ENCODE measurements at regions not wholly inside any gene's neighbourhood (a gene's known extent, or its start where the extent isn't known, plus 50 kb on each side); places are given as distances from the start of the nearest gene placed in this dataset.

DNA sequence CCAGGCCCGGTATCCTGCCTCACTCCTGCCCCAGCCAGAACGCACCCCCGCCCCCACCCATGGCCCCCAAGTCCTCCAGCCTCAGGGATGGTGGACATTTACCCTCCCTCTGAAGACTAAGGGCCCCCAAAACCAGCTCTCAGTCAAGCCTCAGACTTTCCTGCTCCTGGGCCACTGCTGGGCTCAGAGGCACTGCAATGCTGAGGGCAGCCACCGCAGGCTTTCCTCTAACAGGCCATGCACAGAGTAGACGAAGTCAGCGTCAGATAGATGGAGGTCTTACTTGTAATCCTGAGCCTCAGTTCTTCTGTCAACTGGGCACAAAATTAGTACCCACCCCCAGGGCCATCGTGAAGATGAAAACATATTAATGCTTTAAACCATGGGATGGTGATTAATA lies 92.6 kb downstream of the TTC32 start:
- no peak for DNase-seq (ENCODE audit: low read depth, low spot score)

DNA sequence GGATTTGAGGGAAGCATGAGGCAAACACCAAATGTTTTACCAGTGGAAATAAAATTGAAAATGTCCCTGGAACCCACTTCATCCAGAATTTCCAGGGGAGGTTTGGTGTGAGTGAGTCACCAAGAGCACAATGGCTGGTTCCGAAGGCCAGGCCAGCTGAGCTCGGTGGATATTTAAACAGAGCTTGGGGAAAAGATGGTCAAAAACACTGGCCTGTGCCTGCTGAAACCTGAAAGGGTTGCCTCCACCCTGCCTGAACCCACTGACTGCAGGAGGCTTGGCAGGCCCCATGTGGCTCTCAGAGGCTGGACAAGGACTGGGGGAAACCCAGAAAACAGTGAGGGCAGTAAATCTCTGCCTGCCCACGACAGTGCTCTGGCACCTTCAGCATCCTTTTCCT lies 93.9 kb downstream of the TTC32 start:
- DNase-seq (ENCODE audit: low read depth, low spot score): no peak

DNA sequence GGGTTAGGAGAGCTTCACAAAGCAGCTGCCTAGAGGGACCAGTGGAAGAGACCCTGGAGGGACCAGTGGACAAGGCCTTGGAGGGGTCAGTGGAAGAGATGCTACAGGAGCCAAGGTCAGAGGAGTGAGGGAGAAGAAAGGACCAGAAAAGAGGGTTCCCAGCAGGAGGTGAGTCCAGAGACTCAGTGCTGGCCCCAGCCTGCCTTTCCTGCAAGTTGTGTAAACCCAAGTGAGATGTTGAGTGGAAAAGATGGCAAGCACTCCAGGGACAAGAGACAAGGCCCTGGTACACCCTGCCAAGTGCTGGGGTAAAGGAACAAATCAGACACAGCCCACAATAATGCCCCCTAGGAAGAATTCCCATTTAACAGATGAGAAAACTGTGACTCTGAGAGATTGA lies 94.4 kb downstream of the TTC32 start:
- DNase-seq (ENCODE audit: low read depth, low spot score): no peak

DNA sequence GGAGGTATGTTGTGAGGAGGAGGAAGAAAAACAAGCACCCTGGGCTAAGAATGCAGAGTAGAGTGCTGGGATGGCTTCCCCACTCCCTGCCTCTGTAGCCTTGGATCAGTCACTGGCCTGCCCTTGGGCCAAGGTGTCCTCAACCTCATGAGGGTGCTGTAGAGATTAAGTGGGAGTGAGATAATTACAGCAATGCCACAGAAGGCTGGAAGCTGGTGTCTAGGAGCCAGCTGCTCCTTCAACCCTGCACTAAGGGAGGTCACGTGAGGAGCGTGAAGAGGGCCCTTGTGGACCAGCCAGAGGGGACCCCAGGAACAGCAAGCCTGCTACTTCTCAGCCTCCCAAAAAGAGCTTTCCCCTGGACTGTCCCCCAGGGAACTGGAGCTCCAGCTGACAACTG lies 95.2 kb downstream of the TTC32 start:
- DNase-seq (ENCODE audit: low read depth, low spot score): no peak

DNA sequence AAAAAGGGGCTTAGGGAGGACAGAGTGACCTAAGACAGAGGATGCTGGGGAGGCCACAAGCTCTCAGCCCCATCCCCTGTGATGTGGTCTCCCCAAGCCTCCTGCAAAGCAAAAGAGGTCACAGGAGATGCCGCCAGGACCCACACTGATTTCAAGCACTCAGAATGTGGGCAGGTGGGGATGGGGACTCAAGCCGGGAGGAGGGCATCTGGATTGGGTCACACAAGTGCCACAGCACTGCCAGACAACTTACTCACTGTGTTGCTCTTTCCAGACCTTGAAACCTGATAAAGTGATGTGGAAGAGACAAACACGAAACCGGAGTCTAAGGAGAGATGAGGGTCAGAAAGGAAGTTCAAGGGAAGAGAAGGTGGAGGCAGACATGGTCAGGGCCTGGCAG lies 95.7 kb downstream of the TTC32 start:
- no peak for DNase-seq (ENCODE audit: low read depth, low spot score)

DNA sequence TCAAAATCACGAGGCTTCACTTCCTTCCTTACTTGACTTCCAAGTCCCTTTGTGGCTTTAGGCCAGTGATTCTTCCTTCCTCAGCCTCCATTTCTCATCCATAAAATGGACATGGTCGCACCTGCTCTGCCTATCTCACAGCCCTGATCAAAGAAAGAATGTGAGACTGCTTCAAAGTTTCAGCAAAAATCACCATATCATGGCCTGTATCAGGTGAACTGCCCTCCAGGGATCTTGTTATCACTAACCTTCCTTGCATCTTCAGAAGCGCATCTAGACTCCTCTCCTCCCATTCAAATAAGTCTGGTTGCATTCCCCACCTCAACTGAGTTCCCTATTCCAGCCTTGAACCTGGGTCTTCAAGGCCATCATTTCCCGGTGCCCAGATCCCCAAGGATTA lies 96.5 kb downstream of the TTC32 start:
- DNase-seq (ENCODE audit: low read depth, low spot score): no peak

DNA sequence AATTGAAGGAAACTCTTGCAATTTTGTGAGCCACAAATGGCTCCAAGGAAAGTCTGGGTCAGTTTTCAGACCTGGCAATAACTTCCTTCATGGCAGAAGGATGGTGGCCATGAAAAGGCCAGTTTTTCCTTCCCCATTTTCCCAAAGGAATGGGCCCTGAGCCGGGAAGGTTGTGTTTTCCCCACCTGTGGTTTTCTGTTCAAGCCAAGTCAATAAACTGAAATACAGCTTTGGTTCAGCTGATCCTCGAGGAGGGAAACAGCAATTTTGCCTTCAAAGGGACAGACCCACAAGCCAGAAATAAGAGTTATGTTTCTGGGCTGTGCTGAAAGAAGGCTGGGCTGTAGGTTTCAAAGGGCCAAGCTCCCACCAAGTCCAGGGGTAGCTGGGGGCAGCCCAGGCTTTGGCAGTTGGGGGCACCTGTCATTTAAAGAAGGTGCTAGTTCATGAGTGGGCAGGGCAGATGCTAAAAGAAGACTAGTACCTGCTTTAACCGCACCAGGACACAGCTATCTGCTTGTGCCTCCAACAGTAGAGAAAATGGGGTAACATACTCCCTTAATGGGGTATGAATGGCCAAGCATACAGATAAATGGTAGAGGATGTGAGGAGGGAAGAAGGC lies 97.0 kb downstream of the TTC32 start:
- no peak for DNase-seq (ENCODE audit: low read depth, low spot score)

DNA sequence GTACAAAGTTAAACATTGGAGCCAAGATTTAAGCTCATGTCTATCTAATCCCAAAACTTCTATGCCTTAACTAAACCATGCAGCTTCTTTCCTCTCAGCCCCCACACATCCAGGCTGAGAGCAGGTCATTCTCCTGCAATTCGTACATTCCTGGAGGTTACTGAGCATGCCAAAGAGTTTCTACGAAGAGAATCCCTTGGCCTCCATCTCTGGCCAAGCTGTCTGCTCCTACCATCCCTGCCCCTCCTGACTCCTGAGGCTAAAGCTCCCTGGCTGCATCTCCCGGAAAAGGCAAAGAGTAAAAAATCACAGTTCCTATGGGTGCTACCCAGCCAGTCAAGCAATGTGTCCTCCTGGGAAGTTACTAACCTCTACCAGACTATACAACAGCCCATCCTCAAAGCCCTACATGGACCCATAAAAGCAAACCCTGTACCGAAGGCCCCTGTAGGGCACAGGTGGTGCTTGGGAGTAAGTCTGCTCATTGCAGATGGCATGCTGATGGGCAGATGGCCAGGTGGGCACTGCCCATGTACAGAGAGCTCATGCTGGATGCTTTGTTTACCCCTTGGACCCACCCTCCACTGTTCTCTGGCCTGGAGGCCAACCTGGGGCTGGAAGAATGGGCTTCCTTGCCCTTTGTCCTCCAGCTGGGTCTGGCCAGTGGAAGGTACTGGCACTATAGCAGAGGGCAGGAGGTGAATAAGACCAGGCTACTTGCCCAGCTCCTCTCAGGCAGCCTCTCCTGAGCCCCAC lies 99.5 kb downstream of the TTC32 start:
- DNase-seq (ENCODE audit: low read depth, low spot score): no peak

DNA sequence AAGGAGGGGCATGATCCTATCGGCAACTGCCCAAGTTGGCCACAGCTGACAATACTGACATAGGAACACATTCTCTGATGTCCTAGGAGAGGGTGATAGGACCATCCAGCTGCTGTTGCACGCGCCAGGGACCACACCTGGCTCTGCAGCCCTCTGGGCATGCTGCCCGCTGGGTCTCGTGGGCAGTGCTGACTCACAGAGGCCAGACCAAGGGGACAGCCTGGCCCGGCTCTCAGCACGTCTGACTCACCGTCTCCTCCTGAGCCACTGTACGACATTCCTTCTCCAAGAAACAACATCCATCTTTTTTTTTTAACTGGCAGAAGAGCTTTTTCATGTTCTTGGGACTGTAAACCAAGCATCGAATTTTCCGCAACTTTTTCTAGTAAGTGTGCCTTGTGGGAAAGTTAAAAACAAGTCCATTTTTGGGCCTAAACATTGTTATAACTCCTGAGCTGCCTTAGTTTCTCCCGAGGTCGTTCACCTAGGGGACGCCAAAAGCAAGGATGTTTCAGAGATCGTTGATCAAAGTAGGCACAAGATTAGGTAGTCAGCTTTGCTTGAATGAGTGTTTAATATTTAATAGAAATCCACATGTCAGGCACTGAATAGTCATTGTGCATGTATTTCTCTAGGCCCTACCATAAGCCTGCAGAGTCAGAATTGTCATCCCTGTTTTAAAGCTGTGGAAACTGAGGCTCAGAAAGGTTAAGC lies 100.3 kb downstream of the TTC32 start:
- peak; percentile 91 for DNase-seq (ENCODE audit: low read depth, low spot score)

DNA sequence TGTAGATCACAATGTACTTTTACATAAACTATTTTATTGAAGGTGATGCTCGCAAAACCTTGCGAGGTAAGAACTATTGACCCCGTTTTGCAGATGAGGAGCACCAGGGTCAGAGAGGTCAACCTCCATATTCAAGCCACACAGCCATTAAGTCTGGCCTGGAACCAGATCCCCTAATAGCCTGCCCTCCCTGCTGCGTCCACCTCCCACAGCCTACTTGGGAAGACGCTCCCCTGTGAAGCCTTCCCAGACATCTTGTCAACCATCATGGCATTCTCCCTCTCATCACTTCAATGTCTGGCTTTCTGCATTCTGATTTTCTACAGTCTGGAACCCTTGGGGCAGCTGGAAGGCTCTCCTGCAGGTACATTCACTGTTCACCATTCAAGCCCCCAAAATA lies 101.0 kb downstream of the TTC32 start:
- no peak for DNase-seq (ENCODE audit: low read depth, low spot score)

DNA sequence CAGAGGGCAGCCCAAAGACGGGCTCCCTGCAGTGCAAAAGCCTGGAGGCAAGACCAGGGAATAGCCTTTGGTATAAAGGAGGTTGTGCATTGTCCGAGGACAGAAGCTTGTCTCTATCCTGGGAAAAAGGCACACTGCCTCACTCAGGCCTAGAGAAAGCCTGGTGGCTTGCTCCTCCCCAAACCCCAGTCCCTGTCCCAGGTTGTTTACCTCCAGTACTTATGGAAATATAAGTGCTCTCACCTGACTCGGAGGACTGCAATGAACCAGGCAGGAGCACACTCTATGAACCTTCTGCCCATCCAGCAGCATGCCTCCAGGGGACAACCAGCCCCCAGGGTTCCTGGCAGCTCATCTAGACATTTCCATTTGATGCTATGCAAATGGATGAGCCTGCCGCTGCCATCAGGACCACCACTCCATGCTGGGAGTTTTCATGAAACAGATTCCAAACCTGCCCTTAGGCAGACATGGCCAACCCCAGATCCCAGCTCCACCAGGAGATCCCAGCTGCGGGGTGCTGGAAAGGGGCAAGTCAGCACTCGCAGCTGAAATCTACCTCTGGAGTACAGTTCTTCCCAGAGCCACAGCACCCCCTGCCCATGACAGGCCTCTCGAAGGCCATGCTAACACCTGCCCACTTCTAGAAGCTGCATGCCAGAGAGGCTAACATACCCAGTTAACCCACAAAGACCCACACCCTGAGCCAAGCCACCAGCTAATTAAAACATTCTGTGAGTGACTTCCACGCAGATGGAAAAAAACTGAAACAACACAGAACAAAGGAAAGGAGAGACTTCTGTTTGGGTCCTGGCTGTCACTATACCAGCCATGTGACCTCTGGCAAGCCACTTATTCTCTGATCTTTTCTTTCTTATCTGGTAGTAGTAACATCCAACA lies 101.7 kb downstream of the TTC32 start:
- no peak for DNase-seq (ENCODE audit: low read depth, low spot score)

DNA sequence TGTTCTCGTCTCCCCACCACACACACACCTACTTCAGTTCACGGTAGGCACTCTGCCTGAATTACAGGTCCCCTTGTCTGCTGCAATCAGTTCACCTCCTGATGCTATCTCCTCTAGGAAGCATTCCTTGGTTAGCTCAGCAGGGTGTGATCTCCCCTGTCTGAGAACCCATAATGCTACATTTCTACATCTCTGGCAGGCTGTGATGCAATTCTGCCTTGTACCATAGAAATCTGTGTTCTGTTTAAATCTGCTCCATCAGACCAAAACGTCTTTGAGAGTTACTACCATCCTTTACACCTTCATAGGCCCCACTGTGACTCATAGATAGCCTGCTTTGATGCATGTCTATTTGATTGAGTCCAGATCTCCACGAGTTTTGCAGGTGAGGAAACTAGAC lies 103.9 kb downstream of the TTC32 start:
- no peak for DNase-seq (ENCODE audit: low read depth, low spot score)

DNA sequence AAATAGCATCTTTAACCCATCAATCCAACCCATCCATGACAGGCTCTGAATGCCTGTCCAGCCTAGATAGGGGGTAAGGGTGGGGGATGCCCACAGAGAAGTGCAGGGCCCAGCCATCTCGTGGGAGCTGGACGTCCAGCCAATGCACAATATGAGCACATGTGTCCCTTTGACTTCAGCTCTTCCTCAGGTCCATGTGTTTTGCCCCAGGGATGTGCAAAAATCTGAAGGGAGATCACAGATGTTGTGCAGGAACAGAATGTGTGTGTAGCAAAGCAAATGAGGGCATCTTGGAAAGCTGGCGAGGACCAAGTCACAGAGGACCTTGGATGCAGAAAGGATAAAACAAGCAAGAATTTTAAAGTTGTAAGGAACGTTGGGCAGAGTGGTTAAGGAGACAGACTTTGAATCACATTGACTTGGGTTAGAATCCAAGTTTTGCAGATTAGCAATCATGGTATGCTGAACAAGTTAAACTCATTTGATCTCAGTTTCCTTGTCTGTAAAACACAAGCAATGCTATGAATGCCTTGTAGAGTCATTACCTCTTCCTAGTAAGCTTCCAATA lies 104.5 kb downstream of the TTC32 start:
- DNase-seq (ENCODE audit: low read depth, low spot score): no peak

DNA sequence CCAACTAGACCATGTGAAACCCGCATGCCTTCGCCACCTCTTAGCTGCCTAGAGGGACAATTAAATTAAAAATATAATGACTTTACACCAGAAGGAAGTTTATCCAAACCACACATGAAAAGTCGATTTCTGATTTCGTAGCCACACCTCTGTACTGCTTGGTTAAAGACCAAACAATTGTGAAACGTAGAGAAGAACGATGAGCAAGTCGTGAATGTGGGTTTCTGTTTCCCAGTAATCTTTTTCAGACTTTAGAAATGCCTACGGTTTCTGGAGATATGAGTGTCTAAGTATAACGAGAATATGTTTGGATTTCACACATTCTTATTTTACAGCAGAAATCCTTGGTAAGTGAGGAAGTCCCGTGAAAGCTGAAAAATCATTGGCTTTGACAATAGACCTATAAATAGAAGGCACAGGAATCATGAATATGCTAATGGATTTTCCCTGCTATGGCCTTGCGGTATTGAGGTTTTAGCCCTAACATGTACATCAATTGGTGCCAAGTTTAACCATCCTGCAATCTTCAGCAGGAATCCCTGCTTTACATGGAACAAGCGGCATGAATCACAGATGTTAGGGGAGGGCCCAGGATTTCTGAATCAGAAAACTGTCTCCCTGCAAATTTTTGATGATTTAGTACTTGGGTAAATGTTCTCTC lies 105.6 kb downstream of the TTC32 start:
- DNase-seq (ENCODE audit: low read depth, low spot score): no peak

DNA sequence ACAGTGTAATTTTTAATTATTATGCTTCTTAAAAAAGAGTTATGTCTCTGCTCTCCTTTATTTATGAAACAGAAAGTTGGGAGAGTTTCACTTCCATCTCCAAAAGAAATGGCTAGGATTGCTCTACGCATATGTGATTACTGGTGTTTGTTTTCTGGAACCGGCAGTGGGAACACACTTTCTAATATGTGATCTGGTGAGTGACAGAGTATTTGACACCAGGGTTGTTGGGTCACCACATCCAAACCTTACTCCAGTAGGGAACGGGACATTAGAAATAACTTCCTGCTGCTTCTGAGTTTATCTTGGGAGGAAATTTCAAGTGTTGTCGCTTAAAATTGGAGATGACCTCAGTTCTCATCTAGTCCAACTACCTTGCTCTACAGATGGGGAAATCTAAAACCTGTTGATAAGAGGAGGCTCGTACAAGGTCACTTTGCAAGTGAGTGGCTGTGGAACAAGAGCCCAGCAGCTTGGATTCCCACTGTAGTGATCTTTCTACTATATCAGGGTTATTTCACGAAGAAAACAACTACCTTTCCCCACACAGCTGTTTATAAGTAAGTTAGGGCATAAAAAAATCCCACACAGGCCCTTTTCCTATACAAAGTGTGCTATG lies 108.5 kb downstream of the TTC32 start:
- DNase-seq (ENCODE audit: low read depth, low spot score): no peak

DNA sequence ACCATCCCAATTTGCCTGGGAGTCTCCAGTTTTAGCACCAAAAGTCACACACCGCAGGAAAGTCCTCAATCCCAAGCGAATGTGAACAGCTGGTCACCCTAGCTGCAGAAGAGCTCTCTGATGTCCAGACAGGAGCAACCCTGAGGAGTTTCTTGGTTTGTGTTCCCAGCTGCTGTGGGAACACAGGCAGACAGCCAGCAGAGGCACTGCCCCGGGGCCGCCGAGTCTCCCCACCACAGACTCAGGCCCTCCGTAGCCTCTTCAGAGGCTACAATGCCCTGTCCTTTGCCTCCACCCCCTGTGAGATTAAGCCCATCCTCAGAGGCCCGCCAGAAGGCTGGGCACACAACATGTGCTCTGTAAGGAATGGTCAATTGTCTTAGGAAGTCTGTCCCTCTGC lies 111.5 kb downstream of the TTC32 start:
- no peak for DNase-seq (ENCODE audit: low read depth, low spot score)

DNA sequence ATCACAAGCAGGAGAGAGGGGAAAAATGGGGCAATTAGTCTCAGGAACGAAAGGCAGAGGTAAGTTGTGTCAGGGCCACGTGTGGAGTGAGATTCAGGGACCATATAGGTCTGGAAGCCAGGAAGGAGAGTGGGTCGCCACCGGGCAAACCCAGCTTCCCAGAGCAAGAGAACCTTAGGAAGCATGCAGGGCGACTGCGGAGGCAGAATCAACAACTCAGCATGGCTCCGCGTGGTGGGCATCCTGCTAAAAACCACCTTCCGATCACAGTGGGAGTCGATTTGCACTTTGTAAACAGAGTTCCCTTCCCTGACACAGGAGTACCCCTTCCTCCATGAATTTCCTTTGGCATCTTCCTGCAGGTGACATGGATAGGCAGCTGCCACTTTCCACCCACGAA lies 114.6 kb downstream of the TTC32 start:
- DNase-seq (ENCODE audit: low read depth, low spot score): no peak

DNA sequence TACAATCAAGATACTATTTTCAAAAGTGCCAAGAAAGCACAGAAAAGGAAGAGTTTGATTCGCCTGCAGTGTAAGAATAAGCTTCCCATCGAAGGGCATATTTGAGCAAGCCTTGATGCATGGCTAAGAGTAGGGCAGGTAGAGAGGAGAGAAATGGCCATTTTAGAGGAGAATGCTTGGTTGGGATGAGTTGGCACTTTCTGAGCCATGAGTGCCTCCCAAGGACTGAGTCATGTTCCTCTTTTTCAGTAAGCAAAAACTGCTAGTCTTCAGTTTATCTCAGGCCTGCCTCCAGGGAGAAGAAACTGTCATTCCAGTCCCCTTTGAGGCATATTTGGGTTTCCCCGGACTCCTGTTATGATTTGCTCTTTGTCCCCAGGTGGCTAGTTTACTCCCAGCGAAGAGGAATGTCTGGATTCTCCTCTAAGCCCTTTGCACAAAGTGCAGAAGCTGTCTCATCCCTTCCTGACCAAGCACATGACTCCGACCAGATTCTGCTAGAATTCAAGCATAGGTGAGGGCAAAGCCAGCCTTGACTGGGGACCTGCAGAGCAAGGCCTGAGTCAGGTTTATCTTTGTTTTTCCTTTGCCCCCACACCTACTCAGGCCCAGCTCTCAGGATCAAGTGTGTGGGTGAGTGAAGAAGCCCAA lies 115.2 kb downstream of the TTC32 start:
- DNase-seq (ENCODE audit: low read depth, low spot score): no peak

DNA sequence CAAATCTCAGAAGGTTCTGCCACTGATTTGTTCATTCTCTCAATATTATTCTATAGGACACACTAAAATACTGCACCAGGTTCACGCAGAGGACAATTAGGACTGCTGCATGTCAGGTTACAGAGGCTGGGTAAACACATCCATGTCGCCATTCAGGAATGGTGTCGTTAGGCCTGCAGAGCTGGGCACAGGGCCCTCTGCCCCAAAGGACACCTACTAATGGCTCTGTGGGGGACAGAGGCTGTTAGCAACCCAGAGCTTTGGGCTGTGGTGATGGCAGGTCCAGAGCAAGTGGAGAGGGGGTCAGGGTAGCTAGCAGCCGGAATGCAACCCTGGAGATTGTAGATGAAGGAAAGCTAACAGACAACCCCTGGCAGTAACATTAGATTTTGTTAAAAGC lies 115.9 kb downstream of the TTC32 start:
- no peak for DNase-seq (ENCODE audit: low read depth, low spot score)

DNA sequence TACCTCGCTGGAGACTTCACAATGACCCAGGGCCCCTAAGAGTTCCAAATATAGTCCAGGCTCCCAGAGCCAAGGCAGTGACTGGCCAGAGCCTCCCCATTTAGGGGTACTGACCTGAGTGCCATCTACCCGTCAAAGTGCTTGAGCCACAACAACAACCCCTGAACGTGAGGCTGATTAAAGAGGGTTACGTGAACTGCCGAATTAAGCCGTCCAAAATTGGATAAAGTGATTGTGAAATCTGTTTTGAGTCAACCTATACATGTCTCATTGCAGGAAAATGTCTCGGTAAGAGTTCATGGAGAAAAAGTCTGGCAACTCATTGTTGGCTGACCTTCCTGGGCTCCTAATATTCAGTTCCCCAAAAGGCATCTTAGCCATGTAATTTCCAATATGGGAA lies 116.3 kb downstream of the TTC32 start:
- DNase-seq (ENCODE audit: low read depth, low spot score): no peak
